GM23338 (cell line): ENCODE measurements at regions not wholly inside any gene's neighbourhood (a gene's known extent, or its start where the extent isn't known, plus 50 kb on each side); places are given as distances from the start of the nearest gene placed in this dataset.

Experiments
- ATAC-seq: fragments of 200-7000 bp; cut with Tn5 transposase; 3 replicates; pipeline ENCODE4 v1.9.1; 2020
- DNase-seq: peaks from one replicate; pipeline ENCODE4 v3.0.0-alpha.2; 2015; ENCODE audit warnings: low spot score
- H2AFZ ChIP-seq: fragments of 200-600 bp; sonication (generic); 2 replicates; pipeline ENCODE4 v1.8.0; 2016; ENCODE audit warnings: antibody characterized with exemption, mild to moderate bottlenecking, moderate library complexity
- H3F3A ChIP-seq: fragments of 200-600 bp; sonication (generic); replicated peaks from 2 replicates; pipeline ENCODE4 v1.8.0; 2017; ENCODE audit warnings: antibody characterized with exemption, mixed run types, low read depth
- H3K27ac ChIP-seq: fragments of 200-600 bp; sonication (generic); 2 replicates; pipeline ENCODE4 v1.6.1; 2016; ENCODE audit warnings: low read depth
- H3K27me3 ChIP-seq: fragments of 200-600 bp; sonication (generic); 2 replicates; pipeline ENCODE4 v1.8.0; 2016; ENCODE audit warnings: mild to moderate bottlenecking, mixed run types, moderate library complexity; ENCODE audit not compliant: insufficient read depth
- H3K36me3 ChIP-seq: fragments of 200-600 bp; sonication (generic); 2 replicates; pipeline ENCODE4 v1.8.0; 2016; ENCODE audit warnings: mild to moderate bottlenecking; ENCODE audit not compliant: insufficient read depth
- H3K4me1 ChIP-seq: fragments of 200-600 bp; sonication (generic); 2 replicates; pipeline ENCODE4 v1.8.0; 2016; ENCODE audit warnings: mild to moderate bottlenecking, moderate library complexity; ENCODE audit not compliant: insufficient read depth
- H3K4me2 ChIP-seq: fragments of 200-600 bp; sonication (generic); 2 replicates; pipeline ENCODE4 v1.7.1; 2017; ENCODE audit warnings: mixed run types
- H3K4me3 ChIP-seq: fragments of 200-600 bp; sonication (generic); 2 replicates; pipeline ENCODE4 v1.6.1; 2016; ENCODE audit warnings: mixed run types
- H3K79me2 ChIP-seq: fragments of 200-600 bp; sonication (generic); replicated peaks from 2 replicates; pipeline ENCODE4 v1.8.0; 2017; ENCODE audit warnings: mild to moderate bottlenecking; ENCODE audit not compliant: insufficient read depth
- H3K9me2 ChIP-seq: fragments of 200-600 bp; sonication (generic); 2 replicates; pipeline ENCODE4 v1.8.0; 2017; ENCODE audit not compliant: insufficient read depth
- H4K20me1 ChIP-seq: fragments of 200-600 bp; sonication (generic); replicated peaks from 2 replicates; pipeline ENCODE4 v1.8.0; 2017; ENCODE audit warnings: mild to moderate bottlenecking; ENCODE audit not compliant: insufficient read depth
- H3K27ac Mint-ChIP-seq: 2 replicates; pipeline ENCODE4 v1.8.0; 2020; ENCODE audit warnings: inconsistent platforms, mild to moderate bottlenecking, moderate library complexity, mixed read lengths
- H3K27me3 Mint-ChIP-seq: 3 replicates; pipeline ENCODE4 v1.8.0; 2022; ENCODE audit warnings: low read depth, mild to moderate bottlenecking, moderate library complexity, mixed read lengths, inconsistent platforms; ENCODE audit not compliant: insufficient read depth, poor library complexity
- H3K36me3 Mint-ChIP-seq: 3 replicates; pipeline ENCODE4 v1.8.0; 2021; ENCODE audit warnings: low read depth, mild to moderate bottlenecking, inconsistent platforms, moderate library complexity, mixed read lengths
- H3K4me1 Mint-ChIP-seq: 3 replicates; pipeline ENCODE4 v1.8.0; 2020; ENCODE audit warnings: mild to moderate bottlenecking, inconsistent platforms, mixed read lengths
- H3K4me3 Mint-ChIP-seq: 3 replicates; pipeline ENCODE4 v1.8.0; 2021; ENCODE audit warnings: moderate library complexity, mild to moderate bottlenecking, inconsistent platforms, mixed read lengths
- H3K9me3 Mint-ChIP-seq: 3 replicates; pipeline ENCODE4 v1.8.0; 2020; ENCODE audit warnings: moderate library complexity, mild to moderate bottlenecking, inconsistent platforms, mixed read lengths
- CREB1 ChIP-seq: fragments of 250-450 bp; sonication (Bioruptor Pico); IDR thresholded peaks from 2 replicates; pipeline ENCODE4 v1.5.0; 2020; ENCODE audit warnings: low read depth, mild to moderate bottlenecking, moderate library complexity
- EZH2 ChIP-seq: fragments of 200-600 bp; sonication (generic); IDR thresholded peaks from one replicate; pipeline ENCODE4 v1.8.0; 2017; ENCODE audit warnings: antibody characterized with exemption, mild to moderate bottlenecking, low read depth; ENCODE audit not compliant: unreplicated experiment
- EZH2phosphoT487 ChIP-seq: fragments of 200-600 bp; sonication (generic); IDR thresholded peaks from one replicate; pipeline ENCODE4 v1.8.1; 2018; ENCODE audit warnings: antibody characterized with exemption; ENCODE audit not compliant: unreplicated experiment
- JUNB ChIP-seq: IDR thresholded peaks from one replicate; pipeline ENCODE4 v1.6.1; 2016; ENCODE audit warnings: antibody characterized with exemption; ENCODE audit not compliant: unreplicated experiment
- NANOG ChIP-seq: IDR thresholded peaks from 2 replicates; pipeline ENCODE4 v1.6.1; 2016; ENCODE audit warnings: antibody characterized with exemption, borderline replicate concordance
- POLR2AphosphoS5 ChIP-seq: IDR thresholded peaks from 2 replicates; pipeline ENCODE4 v1.6.1; 2016; ENCODE audit warnings: antibody characterized with exemption, low read depth
- STAT1 ChIP-seq: IDR thresholded peaks from one replicate; pipeline ENCODE4 v1.6.1; 2016; ENCODE audit warnings: antibody characterized with exemption; ENCODE audit not compliant: unreplicated experiment
- ZNF114 ChIP-seq: fragments of 250-450 bp; sonication (Bioruptor Pico); IDR thresholded peaks from 2 replicates; pipeline ENCODE4 v1.5.0; 2020; ENCODE audit warnings: mild to moderate bottlenecking, moderate library complexity
- ZNF331 ChIP-seq: fragments of 250-450 bp; sonication (Bioruptor Pico); IDR thresholded peaks from 2 replicates; pipeline ENCODE4 v1.5.0; 2020; ENCODE audit warnings: low read depth, mild to moderate bottlenecking, moderate library complexity
- TF ChIP-seq, protein P1 (sequence below), 2 experiments: fragments of 200-600 bp in 1 of 2; sonication (generic) in 1 of 2; conservative IDR thresholded peaks; 2 replicates each; pipeline versions ENCODE4 v1.5.1 to v1.6.1; 2016 to 2017; ENCODE audit warnings: antibody characterized with exemption in 2 of 2, low read depth in 2 of 2, mild to moderate bottlenecking in 2 of 2, moderate library complexity in 1 of 2
- TF ChIP-seq, protein P2 (sequence below): IDR thresholded peaks from 2 replicates; pipeline ENCODE4 v1.6.1; 2016; ENCODE audit warnings: antibody characterized with exemption
- TF ChIP-seq, protein P3 (sequence below): fragments of 250-450 bp; sonication (Bioruptor Pico); IDR thresholded peaks from 2 replicates; pipeline ENCODE4 v1.5.0; 2020; ENCODE audit warnings: mild to moderate bottlenecking, moderate library complexity
- TF ChIP-seq, protein P4 (sequence below): IDR thresholded peaks from one replicate; pipeline ENCODE4 v1.6.1; 2018; ENCODE audit warnings: antibody characterized with exemption; ENCODE audit not compliant: unreplicated experiment

DNA sequence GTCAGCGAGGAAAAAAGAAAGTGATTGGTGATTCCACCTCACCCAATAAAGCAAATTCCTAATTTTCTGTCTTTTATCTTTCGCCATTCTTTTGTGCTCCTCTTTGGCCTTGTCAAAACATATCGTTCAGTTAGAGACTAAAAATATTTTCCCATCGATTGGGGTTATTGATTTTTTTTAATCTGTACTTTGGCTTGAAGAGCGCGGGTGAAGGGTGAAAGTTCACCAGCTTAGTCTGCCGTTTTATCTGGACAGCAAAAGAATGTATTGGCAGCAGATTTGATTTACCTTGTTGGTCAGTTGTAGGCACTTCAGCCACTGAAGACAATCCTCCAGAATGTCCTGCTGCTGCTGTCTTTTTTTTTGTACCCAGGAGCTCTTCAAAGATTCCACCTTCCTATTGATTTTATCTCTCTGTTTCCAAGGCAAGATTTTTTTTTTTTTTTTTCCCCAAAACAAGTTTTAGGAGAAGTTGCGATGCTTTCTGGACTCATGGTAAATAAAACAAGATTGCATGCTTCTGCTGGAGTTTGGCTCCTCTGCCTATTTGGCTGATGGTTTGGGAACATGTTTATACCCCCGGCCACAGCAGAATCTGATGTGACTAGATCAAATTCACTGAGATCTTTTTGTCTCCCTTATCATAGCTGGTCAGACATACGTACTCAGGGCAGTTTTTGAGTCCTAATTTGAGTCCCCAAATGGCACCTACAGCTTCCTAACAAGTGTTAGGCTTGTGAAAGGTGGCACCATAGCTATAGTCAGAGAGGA is 269.3 kb upstream of the ONECUT1 start:
- TF ChIP-seq, protein P1, sequence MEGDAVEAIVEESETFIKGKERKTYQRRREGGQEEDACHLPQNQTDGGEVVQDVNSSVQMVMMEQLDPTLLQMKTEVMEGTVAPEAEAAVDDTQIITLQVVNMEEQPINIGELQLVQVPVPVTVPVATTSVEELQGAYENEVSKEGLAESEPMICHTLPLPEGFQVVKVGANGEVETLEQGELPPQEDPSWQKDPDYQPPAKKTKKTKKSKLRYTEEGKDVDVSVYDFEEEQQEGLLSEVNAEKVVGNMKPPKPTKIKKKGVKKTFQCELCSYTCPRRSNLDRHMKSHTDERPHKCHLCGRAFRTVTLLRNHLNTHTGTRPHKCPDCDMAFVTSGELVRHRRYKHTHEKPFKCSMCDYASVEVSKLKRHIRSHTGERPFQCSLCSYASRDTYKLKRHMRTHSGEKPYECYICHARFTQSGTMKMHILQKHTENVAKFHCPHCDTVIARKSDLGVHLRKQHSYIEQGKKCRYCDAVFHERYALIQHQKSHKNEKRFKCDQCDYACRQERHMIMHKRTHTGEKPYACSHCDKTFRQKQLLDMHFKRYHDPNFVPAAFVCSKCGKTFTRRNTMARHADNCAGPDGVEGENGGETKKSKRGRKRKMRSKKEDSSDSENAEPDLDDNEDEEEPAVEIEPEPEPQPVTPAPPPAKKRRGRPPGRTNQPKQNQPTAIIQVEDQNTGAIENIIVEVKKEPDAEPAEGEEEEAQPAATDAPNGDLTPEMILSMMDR (conservative IDR thresholded peaks at IDR 0.05; ENCODE audit: low read depth in 2 of 2): no peak
- TF ChIP-seq ZNF331 (CRISPR knock-in tag) (no peak), CREB1 (no peak), JUNB (no peak), EZH2 (no peak), POLR2AphosphoS5 (no peak), NANOG (no peak), ZNF114 (CRISPR knock-in tag) (no peak), STAT1 (no peak), EZH2phosphoT487 (no peak)
- TF ChIP-seq, protein P2, sequence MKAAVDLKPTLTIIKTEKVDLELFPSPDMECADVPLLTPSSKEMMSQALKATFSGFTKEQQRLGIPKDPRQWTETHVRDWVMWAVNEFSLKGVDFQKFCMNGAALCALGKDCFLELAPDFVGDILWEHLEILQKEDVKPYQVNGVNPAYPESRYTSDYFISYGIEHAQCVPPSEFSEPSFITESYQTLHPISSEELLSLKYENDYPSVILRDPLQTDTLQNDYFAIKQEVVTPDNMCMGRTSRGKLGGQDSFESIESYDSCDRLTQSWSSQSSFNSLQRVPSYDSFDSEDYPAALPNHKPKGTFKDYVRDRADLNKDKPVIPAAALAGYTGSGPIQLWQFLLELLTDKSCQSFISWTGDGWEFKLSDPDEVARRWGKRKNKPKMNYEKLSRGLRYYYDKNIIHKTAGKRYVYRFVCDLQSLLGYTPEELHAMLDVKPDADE: no peak
- TF ChIP-seq, protein P3, sequence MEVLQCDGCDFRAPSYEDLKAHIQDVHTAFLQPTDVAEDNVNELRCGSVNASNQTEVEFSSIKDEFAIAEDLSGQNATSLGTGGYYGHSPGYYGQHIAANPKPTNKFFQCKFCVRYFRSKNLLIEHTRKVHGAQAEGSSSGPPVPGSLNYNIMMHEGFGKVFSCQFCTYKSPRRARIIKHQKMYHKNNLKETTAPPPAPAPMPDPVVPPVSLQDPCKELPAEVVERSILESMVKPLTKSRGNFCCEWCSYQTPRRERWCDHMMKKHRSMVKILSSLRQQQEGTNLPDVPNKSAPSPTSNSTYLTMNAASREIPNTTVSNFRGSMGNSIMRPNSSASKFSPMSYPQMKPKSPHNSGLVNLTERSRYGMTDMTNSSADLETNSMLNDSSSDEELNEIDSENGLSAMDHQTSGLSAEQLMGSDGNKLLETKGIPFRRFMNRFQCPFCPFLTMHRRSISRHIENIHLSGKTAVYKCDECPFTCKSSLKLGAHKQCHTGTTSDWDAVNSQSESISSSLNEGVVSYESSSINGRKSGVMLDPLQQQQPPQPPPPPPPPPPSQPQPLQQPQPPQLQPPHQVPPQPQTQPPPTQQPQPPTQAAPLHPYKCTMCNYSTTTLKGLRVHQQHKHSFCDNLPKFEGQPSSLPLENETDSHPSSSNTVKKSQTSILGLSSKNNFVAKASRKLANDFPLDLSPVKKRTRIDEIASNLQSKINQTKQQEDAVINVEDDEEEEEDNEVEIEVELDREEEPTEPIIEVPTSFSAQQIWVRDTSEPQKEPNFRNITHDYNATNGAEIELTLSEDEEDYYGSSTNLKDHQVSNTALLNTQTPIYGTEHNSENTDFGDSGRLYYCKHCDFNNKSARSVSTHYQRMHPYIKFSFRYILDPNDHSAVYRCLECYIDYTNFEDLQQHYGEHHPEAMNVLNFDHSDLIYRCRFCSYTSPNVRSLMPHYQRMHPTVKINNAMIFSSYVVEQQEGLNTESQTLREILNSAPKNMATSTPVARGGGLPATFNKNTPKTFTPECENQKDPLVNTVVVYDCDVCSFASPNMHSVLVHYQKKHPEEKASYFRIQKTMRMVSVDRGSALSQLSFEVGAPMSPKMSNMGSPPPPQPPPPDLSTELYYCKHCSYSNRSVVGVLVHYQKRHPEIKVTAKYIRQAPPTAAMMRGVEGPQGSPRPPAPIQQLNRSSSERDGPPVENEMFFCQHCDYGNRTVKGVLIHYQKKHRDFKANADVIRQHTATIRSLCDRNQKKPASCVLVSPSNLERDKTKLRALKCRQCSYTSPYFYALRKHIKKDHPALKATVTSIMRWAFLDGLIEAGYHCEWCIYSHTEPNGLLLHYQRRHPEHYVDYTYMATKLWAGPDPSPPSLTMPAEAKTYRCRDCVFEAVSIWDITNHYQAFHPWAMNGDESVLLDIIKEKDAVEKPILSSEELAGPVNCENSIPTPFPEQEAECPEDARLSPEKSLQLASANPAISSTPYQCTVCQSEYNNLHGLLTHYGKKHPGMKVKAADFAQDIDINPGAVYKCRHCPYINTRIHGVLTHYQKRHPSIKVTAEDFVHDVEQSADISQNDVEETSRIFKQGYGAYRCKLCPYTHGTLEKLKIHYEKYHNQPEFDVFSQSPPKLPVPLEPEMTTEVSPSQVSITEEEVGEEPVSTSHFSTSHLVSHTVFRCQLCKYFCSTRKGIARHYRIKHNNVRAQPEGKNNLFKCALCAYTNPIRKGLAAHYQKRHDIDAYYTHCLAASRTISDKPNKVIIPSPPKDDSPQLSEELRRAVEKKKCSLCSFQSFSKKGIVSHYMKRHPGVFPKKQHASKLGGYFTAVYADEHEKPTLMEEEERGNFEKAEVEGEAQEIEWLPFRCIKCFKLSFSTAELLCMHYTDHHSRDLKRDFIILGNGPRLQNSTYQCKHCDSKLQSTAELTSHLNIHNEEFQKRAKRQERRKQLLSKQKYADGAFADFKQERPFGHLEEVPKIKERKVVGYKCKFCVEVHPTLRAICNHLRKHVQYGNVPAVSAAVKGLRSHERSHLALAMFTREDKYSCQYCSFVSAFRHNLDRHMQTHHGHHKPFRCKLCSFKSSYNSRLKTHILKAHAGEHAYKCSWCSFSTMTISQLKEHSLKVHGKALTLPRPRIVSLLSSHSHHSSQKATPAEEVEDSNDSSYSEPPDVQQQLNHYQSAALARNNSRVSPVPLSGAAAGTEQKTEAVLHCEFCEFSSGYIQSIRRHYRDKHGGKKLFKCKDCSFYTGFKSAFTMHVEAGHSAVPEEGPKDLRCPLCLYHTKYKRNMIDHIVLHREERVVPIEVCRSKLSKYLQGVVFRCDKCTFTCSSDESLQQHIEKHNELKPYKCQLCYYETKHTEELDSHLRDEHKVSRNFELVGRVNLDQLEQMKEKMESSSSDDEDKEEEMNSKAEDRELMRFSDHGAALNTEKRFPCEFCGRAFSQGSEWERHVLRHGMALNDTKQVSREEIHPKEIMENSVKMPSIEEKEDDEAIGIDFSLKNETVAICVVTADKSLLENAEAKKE: no peak
- TF ChIP-seq, protein P4, sequence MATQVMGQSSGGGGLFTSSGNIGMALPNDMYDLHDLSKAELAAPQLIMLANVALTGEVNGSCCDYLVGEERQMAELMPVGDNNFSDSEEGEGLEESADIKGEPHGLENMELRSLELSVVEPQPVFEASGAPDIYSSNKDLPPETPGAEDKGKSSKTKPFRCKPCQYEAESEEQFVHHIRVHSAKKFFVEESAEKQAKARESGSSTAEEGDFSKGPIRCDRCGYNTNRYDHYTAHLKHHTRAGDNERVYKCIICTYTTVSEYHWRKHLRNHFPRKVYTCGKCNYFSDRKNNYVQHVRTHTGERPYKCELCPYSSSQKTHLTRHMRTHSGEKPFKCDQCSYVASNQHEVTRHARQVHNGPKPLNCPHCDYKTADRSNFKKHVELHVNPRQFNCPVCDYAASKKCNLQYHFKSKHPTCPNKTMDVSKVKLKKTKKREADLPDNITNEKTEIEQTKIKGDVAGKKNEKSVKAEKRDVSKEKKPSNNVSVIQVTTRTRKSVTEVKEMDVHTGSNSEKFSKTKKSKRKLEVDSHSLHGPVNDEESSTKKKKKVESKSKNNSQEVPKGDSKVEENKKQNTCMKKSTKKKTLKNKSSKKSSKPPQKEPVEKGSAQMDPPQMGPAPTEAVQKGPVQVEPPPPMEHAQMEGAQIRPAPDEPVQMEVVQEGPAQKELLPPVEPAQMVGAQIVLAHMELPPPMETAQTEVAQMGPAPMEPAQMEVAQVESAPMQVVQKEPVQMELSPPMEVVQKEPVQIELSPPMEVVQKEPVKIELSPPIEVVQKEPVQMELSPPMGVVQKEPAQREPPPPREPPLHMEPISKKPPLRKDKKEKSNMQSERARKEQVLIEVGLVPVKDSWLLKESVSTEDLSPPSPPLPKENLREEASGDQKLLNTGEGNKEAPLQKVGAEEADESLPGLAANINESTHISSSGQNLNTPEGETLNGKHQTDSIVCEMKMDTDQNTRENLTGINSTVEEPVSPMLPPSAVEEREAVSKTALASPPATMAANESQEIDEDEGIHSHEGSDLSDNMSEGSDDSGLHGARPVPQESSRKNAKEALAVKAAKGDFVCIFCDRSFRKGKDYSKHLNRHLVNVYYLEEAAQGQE: no peak
- no peak for DNase-seq

More for the DNA sequence above, 269.3 kb upstream of the ONECUT1 start:
- Histone ChIP-seq H3K27ac (no peak overlapping the region), H3K9me2 (no peaks in the 10 kb centered on the region), H3K4me2 (no peak overlapping the region), H3F3A (no peaks in the 10 kb centered on the region), H3K36me3 (no peaks in the 10 kb centered on the region), H3K79me2 (no peaks in the 10 kb centered on the region), H3K4me1 (no peaks in the 10 kb centered on the region), H3K27me3 (no peaks in the 10 kb centered on the region), H4K20me1 (no peaks in the 10 kb centered on the region), H3K4me3 (no peak overlapping the region), H2AFZ (no peak overlapping the region)
- Mint-ChIP-seq H3K27me3 (no peaks in the 10 kb centered on the region), H3K4me3 (no peak overlapping the region), H3K4me1 (no peaks in the 10 kb centered on the region), H3K36me3 (no peaks in the 10 kb centered on the region), H3K27ac (no peak overlapping the region), H3K9me3 (no peaks in the 10 kb centered on the region; the same call in 2 of the 3 replicates)
- ATAC-seq: no peak
